GM20000 (cell line): ENCODE measurements at regions not wholly inside any gene's neighbourhood (a gene's known extent, or its start where the extent isn't known, plus 50 kb on each side); places are given as distances from the start of the nearest gene placed in this dataset.

Experiments used
- DNase-seq: peaks from one replicate; pipeline ENCODE4 v3.0.0; 2012; ENCODE audit warnings: low spot score
- CTCF ChIP-seq: IDR thresholded peaks from 2 replicates; pipeline ENCODE4 v1.5.1; 2012; ENCODE audit warnings: mild to moderate bottlenecking, control low read depth; ENCODE audit errors: extremely low read depth, missing control alignments

GRCh38 chr22:27207907-27208306 lies 550.5 kb downstream of the MIAT start:
- no peak for TF ChIP-seq CTCF
- DNase-seq, result no peak

- no peak for DNase-seq
Measured at GRCh38 chr22:27210111-27210730, 552.8 kb downstream of the MIAT start.

GRCh38 chr22:27212102-27212501 lies 554.7 kb downstream of the MIAT start:
- TF ChIP-seq CTCF, result no peak

More at GRCh38 chr22:27210111-27210730, 552.8 kb downstream of the MIAT start:
- TF ChIP-seq CTCF, result no peak

GRCh38 chr22:27212617-27213177 lies 555.3 kb downstream of the MIAT start:
- TF ChIP-seq CTCF, result no peak
- DNase-seq, result no peak

More at GRCh38 chr22:27212102-27212501, 554.7 kb downstream of the MIAT start:
- DNase-seq, result no peak

- TF ChIP-seq CTCF, result no peak
- no peak for DNase-seq
Measured at GRCh38 chr22:27213294-27213693, 555.9 kb downstream of the MIAT start.

- no peak for DNase-seq
- TF ChIP-seq CTCF, result no peak
Measured at GRCh38 chr22:27213766-27214581, 556.6 kb downstream of the MIAT start.

GRCh38 chr22:27214691-27215090 lies 557.3 kb downstream of the MIAT start:
- DNase-seq, result no peak
- TF ChIP-seq CTCF, result no peak
